Uterus (tissue), 3 donors: ENCODE measurements at regions not wholly inside any gene's neighbourhood (a gene's known extent, or its start where the extent isn't known, plus 50 kb on each side); places are given as distances from the start of the nearest gene placed in this dataset.

Source experiments
- DNase-seq, 2 donors: peaks; one replicate each; pipeline ENCODE4 v3.0.0-alpha.2; 2019 to 2020
- H3K27ac ChIP-seq, 2 donors: fragments of 200-600 bp; sonication (generic); 1 replicate in 1 of 2; 2 replicates in 1 of 2; pipeline ENCODE4 v1.5.1; 2016 to 2018
- H3K27me3 ChIP-seq, 2 donors: fragments of 200-600 bp; sonication (generic); one replicate each; pipeline ENCODE4 v1.5.1; 2018 to 2019; ENCODE audit warnings: control low read depth in 1 of 2
- H3K36me3 ChIP-seq, 2 donors: fragments of 200-600 bp; sonication (generic); one replicate each; pipeline ENCODE4 v1.5.1; 2019; ENCODE audit warnings: control low read depth in 1 of 2
- H3K4me1 ChIP-seq, 2 donors: fragments of 200-600 bp; sonication (generic); one replicate each; pipeline ENCODE4 v1.5.1; 2018 to 2019; ENCODE audit warnings: control low read depth in 1 of 2
- H3K4me3 ChIP-seq, 2 donors: fragments of 200-600 bp; sonication (generic); 1 replicate in 1 of 2; 2 replicates in 1 of 2; pipeline ENCODE4 v1.5.1; 2018 to 2019; ENCODE audit warnings: mild to moderate bottlenecking in 1 of 2
- H3K9me3 ChIP-seq, 2 donors: fragments of 200-600 bp; sonication (generic); one replicate each; pipeline ENCODE4 v1.5.1; 2019; ENCODE audit warnings: control low read depth in 1 of 2
- CTCF ChIP-seq, 4 experiments: fragments of 200-600 bp in 2 of 4; fragments of 450-650 bp in 2 of 4; sonication (generic) in 2 of 4; IDR thresholded peaks; one replicate each; pipeline ENCODE4 v1.5.1; 2016 to 2019; ENCODE audit warnings: antibody characterized with exemption in 4 of 4, mild to moderate bottlenecking in 2 of 4, moderate library complexity in 1 of 4
- POLR2A ChIP-seq, 2 donors: fragments of 450-650 bp; IDR thresholded peaks; one replicate each; pipeline ENCODE4 v1.6.1; 2016; ENCODE audit warnings: antibody characterized with exemption in 2 of 2, mild to moderate bottlenecking in 1 of 2, moderate library complexity in 1 of 2
- intact Hi-C: fragments of 100-400 bp; cut with DNase I; formaldehyde crosslinking; loops from one replicate; pipeline ENCODE4 v1.15.1; 2023; ENCODE audit warnings: low total_unique reads
- donor health status: DM: yes; HTN: yes; CAD: no.

GRCh38 chr1:80158771-80159170 is 1152.2 kb upstream of the ADGRL4 start:
- Histone ChIP-seq H3K4me1 (no peaks in the 10 kb centered on the region), H3K9me3 (no peaks in the 10 kb centered on the region), H3K36me3 (no peaks in the 10 kb centered on the region), H3K27ac (no peak overlapping the region), H3K27me3 (no peaks in the 10 kb centered on the region), H3K4me3 (no peak overlapping the region)
- DNase-seq: no peak
- TF ChIP-seq CTCF (IDR thresholded peaks at IDR 0.05) (no peak), POLR2A (IDR thresholded peaks at IDR 0.05) (no peak)
- intact Hi-C loops: no loop called here

- no peaks in the 10 kb centered on the region for H3K4me1 ChIP-seq
- no peak overlapping the region for H3K4me3 ChIP-seq
- H3K36me3 ChIP-seq: no peaks in the 10 kb centered on the region
- H3K27me3 ChIP-seq: no peaks in the 10 kb centered on the region
- no peak overlapping the region for H3K27ac ChIP-seq
- TF ChIP-seq CTCF (IDR thresholded peaks at IDR 0.05) (no peak), POLR2A (IDR thresholded peaks at IDR 0.05) (no peak)
- DNase-seq: no peak
- no peaks in the 10 kb centered on the region for H3K9me3 ChIP-seq
- intact Hi-C loops: no loop called here
Measured at GRCh38 chr1:80158266-80158665, 1151.7 kb upstream of the ADGRL4 start.

GRCh38 chr1:80155371-80155770 is 1148.8 kb upstream of the ADGRL4 start:
- Histone ChIP-seq H3K4me1 (no peaks in the 10 kb centered on the region), H3K27ac (no peak overlapping the region), H3K36me3 (no peaks in the 10 kb centered on the region), H3K9me3 (no peaks in the 10 kb centered on the region), H3K4me3 (no peak overlapping the region), H3K27me3 (no peaks in the 10 kb centered on the region)
- intact Hi-C loops: no loop called here
- TF ChIP-seq CTCF (IDR thresholded peaks at IDR 0.05) (no peak), POLR2A (IDR thresholded peaks at IDR 0.05) (no peak)
- DNase-seq: no peak

- Histone ChIP-seq H3K27ac (no peak overlapping the region), H3K4me1 (no peaks in the 10 kb centered on the region), H3K4me3 (no peak overlapping the region), H3K27me3 (no peaks in the 10 kb centered on the region), H3K36me3 (no peaks in the 10 kb centered on the region), H3K9me3 (no peaks in the 10 kb centered on the region)
- DNase-seq: no peak
- intact Hi-C loops: no loop called here
- TF ChIP-seq POLR2A (IDR thresholded peaks at IDR 0.05) (no peak), CTCF (IDR thresholded peaks at IDR 0.05) (no peak)
Measured at GRCh38 chr1:80154176-80154575, 1147.6 kb upstream of the ADGRL4 start.

GRCh38 chr1:80153762-80154161 is 1147.2 kb upstream of the ADGRL4 start:
- intact Hi-C loops: no loop called here
- TF ChIP-seq POLR2A (IDR thresholded peaks at IDR 0.05) (no peak), CTCF (IDR thresholded peaks at IDR 0.05) (no peak)
- Histone ChIP-seq H3K36me3 (no peaks in the 10 kb centered on the region), H3K9me3 (no peaks in the 10 kb centered on the region), H3K4me1 (no peaks in the 10 kb centered on the region), H3K27ac (no peak overlapping the region), H3K4me3 (no peak overlapping the region), H3K27me3 (no peaks in the 10 kb centered on the region)
- DNase-seq: no peak
